Putamen (tissue), 1 donor: ENCODE measurements at regions not wholly inside any gene's neighbourhood (a gene's known extent, or its start where the extent isn't known, plus 50 kb on each side); places are given as distances from the start of the nearest gene placed in this dataset.
A peak's percentile ranks its signal among the peaks of the same experiment; 100 is the strongest.

Experiments
- DNase-seq: peaks from one replicate; pipeline ENCODE4 v3.0.0-alpha.2; 2016; ENCODE audit warnings: low spot score

DNA sequence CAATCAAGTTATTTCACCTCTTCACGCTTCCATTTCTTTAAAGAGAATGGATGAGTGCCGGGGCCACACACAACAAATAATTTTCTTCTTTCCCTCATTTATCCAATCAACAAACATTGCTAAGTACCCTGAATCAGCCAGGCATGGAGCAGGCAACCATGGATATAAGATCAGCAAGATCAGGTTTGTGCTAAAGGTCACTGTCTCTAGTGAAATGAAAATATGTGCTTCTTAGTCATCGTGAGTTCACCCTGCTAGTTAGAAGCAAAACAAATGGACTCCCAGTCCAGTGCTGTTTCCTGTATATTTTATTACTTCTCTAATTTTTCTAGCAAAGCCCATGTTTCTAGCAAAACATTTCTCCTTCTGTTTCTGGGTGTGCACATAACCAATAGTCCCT lies 629.2 kb downstream of the BNC2 start:
- DNase-seq: no peak

DNA sequence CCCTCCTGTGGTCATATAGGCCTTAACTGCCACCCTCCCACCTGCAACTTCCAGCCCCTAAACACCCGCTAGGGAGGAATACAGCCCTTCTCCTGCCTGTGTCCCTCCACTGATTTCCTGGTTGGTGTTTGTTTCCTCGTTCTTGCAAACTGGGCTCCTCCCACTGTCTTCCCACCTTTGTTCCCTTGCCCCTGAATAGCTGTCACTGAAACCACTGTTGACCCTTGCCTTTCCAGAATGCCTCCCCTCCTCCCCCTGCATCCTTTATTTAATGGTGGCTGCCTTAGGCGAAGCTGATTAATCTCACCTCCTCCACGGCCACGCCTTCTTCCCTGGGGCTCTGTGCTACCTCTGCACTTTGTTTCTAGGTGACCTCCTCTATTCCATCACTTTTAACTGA lies 626.7 kb downstream of the BNC2 start:
- no peak for DNase-seq

DNA sequence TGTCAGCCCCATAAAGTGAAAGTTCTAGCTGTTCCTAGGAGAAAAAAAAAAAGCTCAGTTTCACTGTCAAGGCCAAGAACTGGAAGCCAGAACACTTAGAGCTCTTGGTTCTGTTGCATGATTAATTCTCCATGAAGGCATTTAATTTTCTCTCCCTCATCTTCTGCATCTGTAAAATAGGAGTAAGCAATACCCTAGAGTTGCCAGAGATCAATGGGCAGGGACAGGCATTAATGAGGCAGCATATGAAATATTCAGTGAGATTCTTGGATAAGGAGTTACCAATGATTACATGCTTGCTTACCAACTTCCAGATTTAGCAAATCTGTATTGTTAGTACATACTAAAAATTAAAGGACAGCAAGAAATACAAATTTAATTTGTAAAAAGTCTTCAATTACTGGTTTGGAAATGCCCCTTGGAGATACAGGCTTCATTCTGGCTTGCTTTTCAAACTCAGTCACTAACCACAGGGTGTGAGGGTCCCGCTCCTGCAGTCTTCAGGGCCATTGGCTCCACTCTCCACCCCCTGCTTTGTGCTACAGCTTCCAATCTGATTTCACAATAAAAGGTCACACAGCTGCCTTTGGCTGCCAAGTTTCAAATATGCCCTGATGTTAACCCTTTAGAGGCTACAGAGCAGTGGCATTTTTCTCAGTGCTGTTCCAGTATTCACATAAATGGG lies 624.6 kb downstream of the BNC2 start:
- no peak for DNase-seq

DNA sequence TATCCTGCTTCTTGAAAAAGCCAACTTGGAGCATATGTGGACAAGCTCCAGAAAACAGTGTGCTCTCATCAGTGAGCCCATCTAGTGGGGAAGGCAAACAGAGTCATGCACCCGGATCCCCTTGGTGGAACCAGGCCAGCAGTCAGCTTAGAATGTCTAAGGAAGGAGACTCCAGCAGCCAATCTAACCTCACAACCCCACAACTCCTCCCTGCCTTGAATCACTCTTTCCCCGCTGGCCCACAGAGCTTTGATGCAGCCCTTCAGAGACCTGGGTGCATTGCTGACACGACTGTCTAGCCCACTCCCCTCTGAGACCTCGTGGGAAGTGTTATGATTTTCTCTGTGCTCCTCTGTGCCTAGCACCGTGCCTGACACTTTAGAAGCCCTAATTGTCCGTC lies 623.7 kb downstream of the BNC2 start:
- DNase-seq: no peak

DNA sequence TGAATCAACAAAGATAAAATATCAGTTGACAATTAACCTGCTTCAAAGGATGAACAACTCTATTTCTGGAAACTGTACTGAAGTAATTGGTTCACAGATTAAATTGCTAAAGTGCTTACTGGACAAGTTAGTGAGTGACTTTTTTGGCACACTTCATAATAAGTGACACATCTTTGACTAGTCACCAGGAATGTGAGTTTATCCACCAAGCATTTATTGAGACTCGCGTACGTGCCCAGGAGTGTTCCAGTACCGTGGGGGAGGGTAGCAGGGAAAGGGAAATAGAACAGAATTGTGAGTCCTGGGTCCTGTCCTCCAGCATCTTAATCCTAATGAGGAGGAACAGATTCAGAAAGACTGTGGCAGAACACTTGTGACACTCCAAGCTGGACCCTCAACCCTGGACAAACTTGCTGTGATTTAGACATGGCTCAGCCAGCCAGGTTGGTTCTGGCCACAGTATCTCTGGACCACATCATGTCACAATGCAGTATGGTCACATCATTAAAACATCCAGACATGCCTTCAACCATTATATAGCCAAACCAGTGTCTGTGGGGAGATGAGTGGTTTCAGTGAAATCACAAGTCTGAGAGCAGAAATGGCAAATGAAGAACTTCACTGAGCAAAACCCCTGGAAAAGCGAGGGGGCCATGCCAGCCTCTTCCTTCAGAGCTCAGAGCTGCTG lies 623.1 kb downstream of the BNC2 start:
- no peak for DNase-seq

DNA sequence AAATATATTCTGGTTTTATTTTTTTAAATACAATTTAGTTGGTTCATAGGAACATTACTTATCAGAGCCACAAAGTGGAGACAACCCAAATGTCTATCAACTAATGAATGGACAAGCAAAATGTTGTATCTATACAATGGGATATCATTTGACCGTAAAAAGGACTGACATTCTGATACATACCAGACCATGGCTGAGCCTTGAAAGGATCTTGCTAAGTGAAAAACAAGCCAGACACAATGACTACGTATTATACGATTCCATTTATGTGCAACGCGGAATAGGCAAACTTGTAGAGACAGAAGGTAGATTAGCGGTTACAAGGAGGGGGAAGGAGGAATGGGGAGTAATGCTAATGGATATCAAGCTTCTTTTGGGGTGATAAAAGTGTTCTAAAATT lies 621.6 kb downstream of the BNC2 start:
- DNase-seq: no peak

DNA sequence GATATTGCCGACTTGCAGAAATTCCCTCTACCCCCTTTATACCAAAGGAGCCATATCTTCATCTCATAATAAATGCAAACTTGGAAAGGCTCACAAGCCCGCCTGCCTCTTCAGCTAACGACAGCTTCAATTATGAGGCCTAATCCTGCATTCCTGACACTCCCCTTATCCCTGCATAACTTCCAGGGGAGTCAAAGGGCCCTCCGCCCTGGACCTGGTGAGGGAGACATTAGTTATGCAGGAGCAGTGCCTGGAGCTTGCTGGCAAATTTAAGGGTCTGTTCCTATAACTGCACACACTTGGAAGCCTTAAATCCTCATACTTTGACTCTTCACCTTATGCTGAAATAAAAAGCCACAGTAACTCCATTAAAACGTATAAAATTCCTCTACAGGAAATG lies 617.9 kb downstream of the BNC2 start:
- DNase-seq: no peak

DNA sequence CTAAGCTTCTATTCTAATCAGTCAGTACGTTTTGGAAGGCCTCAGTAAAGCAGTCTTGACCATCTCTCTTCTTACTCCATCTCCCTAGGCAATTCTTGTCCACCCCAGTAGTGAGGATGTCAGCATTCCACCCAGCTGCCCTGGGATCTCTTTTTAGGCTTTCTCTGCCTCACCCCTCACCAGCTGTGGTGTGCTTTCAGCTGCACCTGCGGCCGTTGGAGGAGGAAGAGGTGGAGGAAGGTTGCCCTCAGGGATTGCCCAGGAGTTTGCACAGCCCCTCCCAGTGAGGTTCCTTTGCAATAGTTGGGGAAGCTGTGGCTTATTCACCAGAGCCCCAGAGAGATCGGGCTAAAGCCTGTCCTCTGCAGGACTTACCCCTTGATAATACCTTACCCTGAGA lies 615.8 kb downstream of the BNC2 start:
- no peak for DNase-seq

DNA sequence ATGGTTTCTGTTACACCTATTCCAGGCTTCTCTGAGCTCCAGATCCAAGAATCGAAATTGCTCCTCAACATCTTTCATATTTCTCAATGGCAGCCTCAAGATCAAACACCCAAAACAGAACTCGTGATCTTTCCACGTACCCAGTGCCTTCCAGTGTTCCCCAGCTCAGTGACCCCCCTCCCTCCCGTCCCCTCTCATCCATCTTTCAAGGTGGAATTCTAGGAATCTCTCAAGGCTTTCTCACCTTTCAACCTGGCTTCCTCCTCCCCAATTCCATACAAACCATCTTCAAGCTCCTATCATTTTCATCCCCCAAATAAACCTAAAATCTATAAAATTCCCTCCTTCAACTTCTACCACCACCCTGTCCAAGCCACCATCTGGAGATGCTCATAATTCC lies 615.3 kb downstream of the BNC2 start:
- DNase-seq: no peak

DNA sequence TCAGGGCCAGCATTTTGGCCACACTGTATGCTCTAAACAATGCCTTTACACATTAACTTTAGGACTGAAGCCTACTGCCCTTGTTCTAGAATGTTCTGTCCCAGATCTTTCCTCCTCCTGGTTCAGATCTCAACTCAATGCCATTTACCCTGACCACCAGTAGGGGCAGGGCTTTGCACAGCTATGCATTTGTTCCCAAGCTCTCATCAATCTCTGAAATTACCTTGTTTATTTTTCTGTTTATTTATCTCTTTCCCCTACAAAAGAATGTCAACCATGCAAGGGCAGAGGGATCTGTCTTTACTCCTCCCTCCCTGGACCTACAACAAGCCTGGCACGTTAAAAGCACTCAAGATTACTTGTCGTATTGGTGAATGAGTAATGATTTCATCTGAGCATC lies 612.9 kb downstream of the BNC2 start:
- no peak for DNase-seq

DNA sequence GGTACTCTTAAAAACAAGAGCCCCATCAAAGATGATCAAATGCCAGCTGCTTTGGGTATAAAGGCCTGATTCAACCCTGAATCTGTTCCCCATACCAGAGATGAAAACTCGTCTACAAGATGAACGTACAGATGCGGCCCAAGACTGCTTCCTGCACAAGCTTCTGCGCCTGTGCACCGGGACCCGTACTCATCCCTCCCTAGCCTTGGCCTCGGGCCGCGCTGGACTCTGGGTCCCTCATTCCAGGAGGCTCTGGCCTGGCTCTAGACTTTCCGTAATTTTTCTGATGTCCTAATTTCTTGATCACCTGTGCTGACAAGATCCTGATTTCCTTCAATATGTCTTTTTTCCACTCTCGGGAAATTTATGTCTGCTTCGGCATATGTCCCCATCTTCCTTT lies 612.3 kb downstream of the BNC2 start:
- DNase-seq: no peak

DNA sequence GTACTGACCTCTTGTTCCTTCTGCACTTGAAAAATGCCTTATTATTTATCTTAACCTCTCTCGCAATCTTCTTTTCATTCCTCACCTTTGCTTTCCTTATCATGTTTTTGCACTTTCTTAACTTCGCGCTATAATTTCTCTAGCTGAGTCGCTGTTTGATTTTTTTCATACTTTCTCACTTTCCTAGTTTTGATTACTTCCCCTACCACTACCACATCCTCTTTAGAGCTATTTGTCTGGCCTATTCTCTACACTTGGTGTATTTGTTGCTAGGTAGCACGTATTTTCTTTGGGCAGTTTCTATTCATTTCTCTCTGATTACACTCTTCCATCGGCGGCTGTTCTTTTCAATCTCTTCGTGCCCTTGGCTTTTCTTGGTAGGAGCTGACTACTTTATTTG lies 611.8 kb downstream of the BNC2 start:
- no peak for DNase-seq

DNA sequence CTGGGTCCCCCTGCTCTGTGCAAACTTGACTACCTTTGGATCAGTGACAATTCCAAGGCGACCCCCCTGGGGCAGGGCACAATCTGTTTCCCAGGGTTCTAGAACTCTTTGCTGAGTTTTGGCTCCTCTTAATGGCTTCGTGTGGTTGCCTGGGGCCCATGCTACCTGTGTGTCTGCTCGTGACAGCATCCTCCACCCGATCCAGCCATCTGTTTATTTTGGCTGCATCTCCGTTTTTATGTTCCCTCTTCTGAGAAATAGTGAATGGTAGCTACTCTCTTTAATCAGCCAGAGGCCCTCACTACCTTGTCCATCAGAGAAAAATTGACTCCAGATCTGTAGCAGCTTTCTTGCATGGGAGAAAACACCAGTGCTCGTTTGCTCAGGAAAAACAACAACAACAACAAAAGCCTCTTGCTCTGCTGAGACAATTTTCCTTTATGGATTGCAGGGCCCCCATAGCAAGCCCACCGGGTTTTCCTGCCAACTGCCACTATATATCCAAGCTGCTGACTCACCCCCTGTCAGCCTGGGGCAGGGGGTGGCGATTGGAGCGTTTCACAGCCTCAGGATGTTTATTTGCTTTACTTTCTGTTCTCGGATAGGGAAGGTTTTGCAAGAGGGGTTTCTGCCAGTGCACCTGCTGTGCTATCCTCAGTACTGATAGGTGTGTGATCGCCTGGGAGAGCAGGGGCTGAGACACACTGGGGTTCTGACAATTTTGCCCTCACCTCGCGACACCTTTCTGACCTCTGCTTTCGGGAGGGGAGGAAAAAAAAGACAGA lies 607.8 kb downstream of the BNC2 start:
- DNase-seq: no peak

DNA sequence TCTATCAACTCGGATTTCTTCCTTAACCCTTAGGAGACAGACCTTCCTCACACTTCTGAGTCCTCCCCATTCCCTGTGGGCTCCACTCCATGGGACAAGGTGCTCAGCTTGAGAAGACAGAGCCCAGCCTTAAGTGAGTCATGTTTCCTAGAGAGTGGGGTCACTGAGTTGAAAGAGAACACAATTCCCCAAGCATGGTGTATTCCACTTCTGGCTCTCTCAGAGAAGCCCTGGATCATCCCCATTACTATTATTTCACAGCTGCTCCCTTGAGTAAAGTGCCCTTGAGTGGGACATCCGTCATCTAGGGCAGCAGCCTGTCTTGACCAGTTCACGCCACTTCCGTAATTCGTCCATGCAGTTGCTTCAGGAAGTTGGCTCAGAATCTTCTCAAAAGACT lies 604.8 kb downstream of the BNC2 start:
- no peak for DNase-seq

DNA sequence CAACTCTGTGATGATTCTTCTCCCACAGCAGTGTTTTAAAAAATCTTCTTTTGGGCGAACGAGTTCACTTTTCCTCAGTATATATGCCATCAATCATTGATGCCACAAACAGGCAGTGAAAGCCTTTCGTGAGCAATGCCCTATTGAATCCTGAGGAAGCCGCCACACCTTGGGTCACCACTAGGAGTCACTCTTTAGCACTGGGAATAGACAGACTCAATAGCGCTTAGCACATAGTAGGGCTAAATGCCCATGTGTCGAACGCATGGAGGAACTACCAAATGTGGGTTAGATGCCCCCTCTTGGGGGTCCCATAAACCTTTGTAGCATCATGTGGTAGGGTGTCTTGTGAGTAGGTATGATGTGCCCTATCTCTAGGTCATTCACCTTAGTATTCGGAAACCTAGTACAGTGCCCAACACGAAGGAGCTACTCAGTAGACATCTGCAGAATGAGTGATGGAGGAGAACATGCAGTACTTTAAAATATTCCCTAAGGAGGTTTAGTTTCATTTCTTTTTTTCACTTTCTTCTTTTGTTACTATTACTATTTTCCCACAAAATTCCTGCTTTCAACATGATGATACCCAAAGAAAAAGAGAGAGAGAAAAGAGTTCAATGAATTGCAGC lies 603.7 kb downstream of the BNC2 start:
- no peak for DNase-seq

DNA sequence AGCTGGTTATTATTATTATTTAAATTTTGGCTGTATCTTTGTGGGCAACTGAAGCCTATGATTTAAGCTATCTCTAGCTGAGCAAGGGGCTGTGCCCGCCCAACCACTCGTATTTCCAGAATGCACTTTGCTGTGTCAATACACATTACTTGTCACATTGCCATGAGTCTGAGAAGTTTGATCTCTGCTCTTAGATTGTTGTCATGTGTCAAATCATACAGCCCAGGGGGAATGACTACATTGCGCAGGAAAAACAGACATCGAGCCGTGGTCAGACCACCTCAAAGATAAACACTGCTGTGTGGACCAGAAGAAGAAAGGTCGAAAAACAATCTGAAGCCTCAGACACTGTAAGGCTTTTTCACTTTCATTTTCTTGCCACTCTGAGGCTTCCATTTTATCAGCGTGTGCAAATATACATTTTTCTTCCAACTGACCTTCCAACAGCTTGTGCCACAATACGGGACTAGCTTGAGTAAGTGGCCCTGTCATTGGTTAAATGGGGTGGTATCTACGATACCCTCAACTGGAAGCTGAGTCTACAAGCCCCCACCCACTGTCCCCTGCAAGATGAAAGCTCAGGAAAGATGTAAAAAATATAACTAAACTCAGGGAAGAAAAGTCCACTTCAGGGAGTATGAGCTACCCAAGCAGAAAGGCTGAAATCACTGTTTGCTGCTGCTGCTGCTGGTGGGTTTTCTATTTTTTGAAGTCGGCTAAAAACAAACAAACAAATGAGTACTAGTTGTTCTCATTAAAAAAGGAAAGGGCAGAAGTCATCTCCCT lies 603.0 kb downstream of the BNC2 start:
- no peak for DNase-seq

DNA sequence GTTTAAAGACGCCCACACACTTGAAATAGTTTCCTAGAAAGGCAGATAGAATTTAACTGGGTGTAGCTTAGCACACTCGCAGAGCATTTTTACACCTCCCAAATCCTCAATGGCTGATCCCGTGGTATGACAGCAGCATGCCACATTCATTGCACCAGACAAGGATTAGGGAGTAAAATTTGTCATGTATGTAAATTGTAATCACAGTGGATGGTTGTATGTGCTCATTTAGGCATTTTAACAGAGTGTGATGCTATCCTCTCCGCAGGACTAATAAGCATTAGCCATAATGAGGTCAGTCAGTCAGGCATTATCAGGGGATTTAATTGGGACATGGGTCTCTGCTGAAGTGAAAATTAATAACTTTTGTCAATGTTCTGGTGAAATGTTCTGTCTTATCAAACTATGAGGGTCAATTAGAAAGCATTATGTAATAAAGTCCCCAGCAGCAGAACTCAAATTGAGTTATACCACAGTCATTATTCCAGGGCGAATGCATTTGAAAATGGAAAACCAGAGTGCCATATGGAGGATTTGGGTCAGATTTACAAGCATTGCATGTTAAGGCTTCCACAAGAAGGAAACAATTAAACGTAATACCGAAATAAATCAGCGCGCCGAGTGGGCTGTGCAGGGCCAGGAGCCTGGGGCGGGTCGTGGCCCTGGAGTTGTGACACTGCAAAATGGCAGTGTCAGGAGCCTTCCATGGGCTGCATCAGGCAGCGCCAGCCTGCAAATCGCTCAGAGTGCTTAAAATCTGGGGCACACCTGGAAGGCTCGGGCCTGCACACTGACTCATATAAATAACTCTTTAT lies 602.2 kb downstream of the BNC2 start:
- DNase-seq: no peak

DNA sequence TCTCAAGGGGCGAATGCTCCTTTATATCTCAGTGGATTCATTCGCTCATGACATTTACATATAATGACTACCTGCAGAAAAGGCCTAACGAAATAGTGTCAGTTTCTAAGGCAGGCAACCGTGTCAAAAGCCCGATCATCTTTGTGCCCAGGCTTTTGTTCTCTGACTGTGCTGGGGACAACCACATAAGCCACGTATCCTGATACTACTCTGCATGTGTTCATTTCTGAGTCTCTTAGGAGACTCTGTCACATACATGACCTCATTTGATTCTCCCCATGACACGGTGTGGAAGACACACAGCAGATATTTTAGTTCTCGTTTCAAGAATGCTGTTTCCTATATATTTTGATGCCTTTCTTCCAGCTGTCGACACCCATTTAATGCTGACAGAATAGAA lies 598.5 kb downstream of the BNC2 start:
- DNase-seq: no peak

DNA sequence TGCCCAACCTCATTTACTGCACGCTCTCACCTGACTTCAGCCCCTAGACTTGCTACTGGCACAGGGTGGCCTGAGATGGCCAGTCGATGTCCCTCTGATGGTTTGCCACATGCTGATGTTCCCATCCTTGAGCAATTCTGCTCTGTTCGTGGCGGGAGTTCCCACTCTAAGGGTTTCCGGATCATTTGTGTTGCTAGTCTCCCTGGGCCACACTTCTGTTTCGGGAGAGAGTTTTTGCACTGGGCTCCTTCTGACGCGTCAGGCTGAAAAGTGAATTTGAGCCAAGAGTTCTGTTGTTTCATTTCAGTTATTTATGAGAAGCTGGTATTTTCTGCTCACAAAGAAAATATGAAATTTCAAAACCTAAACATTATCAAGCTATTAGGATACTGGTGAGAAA lies 597.7 kb downstream of the BNC2 start:
- no peak for DNase-seq

DNA sequence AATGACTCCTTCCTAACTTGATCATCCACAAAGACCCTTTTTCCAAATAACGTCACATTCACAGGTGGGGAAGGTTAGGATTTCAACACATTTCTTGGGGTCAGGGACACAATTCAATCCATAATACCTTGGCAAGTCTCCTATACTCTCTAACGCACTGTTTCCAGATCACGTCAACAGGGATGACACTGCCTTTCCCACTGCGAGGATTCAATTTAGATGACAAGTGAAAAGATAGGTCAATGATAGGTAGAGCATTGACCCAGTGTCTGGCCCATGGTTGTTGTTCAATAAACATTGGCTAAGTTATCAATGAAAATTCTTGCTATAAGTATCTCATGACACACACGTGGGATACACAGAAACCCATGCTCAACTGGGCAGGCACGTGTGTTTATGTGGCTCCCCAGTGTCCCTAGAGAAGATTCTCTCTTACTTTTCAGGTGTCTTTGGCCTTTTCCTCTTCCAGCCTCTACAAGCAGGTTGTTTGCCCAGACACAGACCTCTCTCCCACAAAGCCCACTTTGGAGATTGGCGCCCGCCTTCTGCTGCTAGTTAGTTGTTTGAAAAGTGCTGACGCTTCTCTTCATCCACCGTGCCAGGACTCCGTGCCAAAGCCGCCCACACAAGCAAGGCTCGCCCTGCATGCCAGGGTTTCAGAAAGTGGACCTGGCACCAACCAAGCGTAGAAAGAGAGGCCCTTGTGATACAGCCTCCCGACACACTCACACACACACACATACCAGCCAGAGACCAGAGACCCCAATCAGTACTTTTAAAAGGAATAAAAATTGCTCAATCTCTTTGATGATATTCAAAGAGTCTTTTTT lies 594.5 kb downstream of the BNC2 start:
- peak; percentile 45 for DNase-seq
